ENCODE measurements at regions not wholly inside any gene's neighbourhood (a gene's known extent, or its start where the extent isn't known, plus 50 kb on each side); places are given as distances from the start of the nearest gene placed in this dataset.
A peak's percentile ranks its signal among the peaks of the same experiment; 100 is the strongest.

- POLR2A ChIA-PET: no interaction called here
Observed at GRCh38 chr2:194550702-194551101, 1106.3 kb upstream of the SLC39A10 start.

GRCh38 chr2:194549387-194549786 is 1107.6 kb upstream of the SLC39A10 start:
- H3K9me3 ChIP-seq (ENCODE audit: control insufficient read depth in 1 of 2, insufficient read depth in 1 of 2, low read depth in 1 of 2, low read length in 2 of 2): no peaks in the 10 kb centered on the region
- H3K79me2 ChIP-seq (ENCODE audit: insufficient read depth, low read length): no peaks in the 10 kb centered on the region
- ChIA-PET CTCF (no interaction called here), RAD21 (ENCODE audit: low non-redundant PET in 1 of 2, low total read pairs in 2 of 2, uncharacterized antibody in 2 of 2, unreplicated experiment in 2 of 2) (no interaction called here), POLR2A (no interaction called here)
- H3K4me3 ChIP-seq (replicated peaks in 1 of 2; ENCODE audit: low read depth in 1 of 2, low read length in 2 of 2): no peak overlapping the region
- ATAC-seq (no peak), DNase-seq (ENCODE audit: low read depth, low spot score) (no peak)
- no peak for TF ChIP-seq POLR2A (IDR thresholded peaks at IDR 0.05; ENCODE audit: borderline replicate concordance, extremely low read depth, insufficient read depth, insufficient read length)
- no peak for TF ChIP-seq ELF1 (IDR thresholded peaks at IDR 0.05; ENCODE audit: borderline replicate concordance, low read depth)
- TF ChIP-seq SIN3A (IDR thresholded peaks at IDR 0.05; ENCODE audit: low read depth): no peak
- no peak for TF ChIP-seq CBX3 (IDR thresholded peaks at IDR 0.05; ENCODE audit: low read depth)
- no peak overlapping the region for H3K27ac ChIP-seq (ENCODE audit: low read depth, low read length)
- no peaks in the 10 kb centered on the region for H4K20me1 ChIP-seq (ENCODE audit: insufficient read depth)
- H3K9ac ChIP-seq (ENCODE audit: low read length): no peak overlapping the region
- H3K4me1 ChIP-seq (ENCODE audit: control insufficient read depth in 1 of 2, insufficient read depth in 2 of 2, low read length in 2 of 2): peaks cover 0 to 7% of the 10 kb centered on the region in 2 experiments; a peak in 1 of 4 replicates
- no peak overlapping the region for H2AFZ ChIP-seq (ENCODE audit: low read depth, low read length, poor library complexity, severe bottlenecking)
- H3K27me3 ChIP-seq (ENCODE audit: insufficient read depth, low read length): no peaks in the 10 kb centered on the region
- no TSS peak for BruUV-seq (replicated peaks)
- no peak overlapping the region for H3K4me2 ChIP-seq (ENCODE audit: low read length)
- intact Hi-C loops (cut with micrococcal nuclease): loop anchor here (5.0 kb wide), 2 partner anchors 268 to 318 kb away; no protein-coding TSS in a partner anchor
- H3K9me2 ChIP-seq (ENCODE audit: insufficient read depth): no peaks in the 10 kb centered on the region
- no peaks in the 10 kb centered on the region for H3K36me3 ChIP-seq (ENCODE audit: control insufficient read depth in 1 of 2, insufficient read depth in 2 of 2, low read length in 2 of 2)

More at GRCh38 chr2:194550702-194551101, 1106.3 kb upstream of the SLC39A10 start:
- BruUV-seq (replicated peaks): no TSS peak
- Histone ChIP-seq H3K4me1 (ENCODE audit: control insufficient read depth in 1 of 2, insufficient read depth in 2 of 2, low read length in 2 of 2) (peaks cover 0 to 7% of the 10 kb centered on the region in 2 experiments; a peak in 1 of 4 replicates), H3K4me2 (ENCODE audit: low read length) (no peak overlapping the region), H3K9ac (ENCODE audit: low read length) (no peak overlapping the region), H3K27ac (ENCODE audit: low read depth, low read length) (no peak overlapping the region), H3K4me3 (replicated peaks in 1 of 2; ENCODE audit: low read depth in 1 of 2, low read length in 2 of 2) (no peak overlapping the region), H3K36me3 (ENCODE audit: control insufficient read depth in 1 of 2, insufficient read depth in 2 of 2, low read length in 2 of 2) (no peaks in the 10 kb centered on the region), H3K9me2 (ENCODE audit: insufficient read depth) (no peaks in the 10 kb centered on the region), H3K9me3 (ENCODE audit: control insufficient read depth in 1 of 2, insufficient read depth in 1 of 2, low read depth in 1 of 2, low read length in 2 of 2) (no peaks in the 10 kb centered on the region), H4K20me1 (ENCODE audit: insufficient read depth) (no peaks in the 10 kb centered on the region), H3K79me2 (ENCODE audit: insufficient read depth, low read length) (no peaks in the 10 kb centered on the region), H3K27me3 (ENCODE audit: insufficient read depth, low read length) (no peaks in the 10 kb centered on the region), H2AFZ (ENCODE audit: low read depth, low read length, poor library complexity, severe bottlenecking) (peak overlapping the region; percentile 70)
- DNase-seq (ENCODE audit: low read depth, low spot score) (no peak), ATAC-seq (no peak)
- intact Hi-C loops (cut with micrococcal nuclease): no loop called here
- ChIA-PET CTCF (no interaction called here), RAD21 (ENCODE audit: low non-redundant PET in 1 of 2, low total read pairs in 2 of 2, uncharacterized antibody in 2 of 2, unreplicated experiment in 2 of 2) (no interaction called here)
- TF ChIP-seq EZH2 (IDR thresholded peaks at IDR 0.05): no peak
- TF ChIP-seq SRF (IDR thresholded peaks at IDR 0.05; ENCODE audit: low read depth): no peak
- no peak for TF ChIP-seq CBX3 (IDR thresholded peaks at IDR 0.05; ENCODE audit: low read depth)

Data from HCT116 (cell line).